Cardiac fibroblast (primary cell): ENCODE measurements at regions not wholly inside any gene's neighbourhood (a gene's known extent, or its start where the extent isn't known, plus 50 kb on each side); places are given as distances from the start of the nearest gene placed in this dataset.

Experiments
- DNase-seq, 2 donors: peaks; one replicate each; pipeline versions ENCODE4 v3.0.0 to v3.0.0-alpha.2; 2010; ENCODE audit warnings: low read depth in 2 of 2
- H3K4me3 ChIP-seq, 2 donors: replicated peaks in 1 of 2; 1 replicate in 1 of 2; 2 replicates in 1 of 2; pipeline ENCODE4 v1.5.1; 2011; ENCODE audit warnings: low read depth in 2 of 2, low read length in 2 of 2, mild to moderate bottlenecking in 2 of 2, moderate library complexity in 1 of 2
- CTCF ChIP-seq: IDR thresholded peaks from one replicate; pipeline ENCODE4 v1.5.1; 2011; ENCODE audit warnings: low read depth, mild to moderate bottlenecking, low read length, inconsistent platforms

GRCh38 chr11:131186629-131187101 is 183.8 kb upstream of the NTM start:
- H3K4me3 ChIP-seq = no peak overlapping the region
- no peak for TF ChIP-seq CTCF
- DNase-seq = no peak

GRCh38 chr11:131190446-131190845 is 180.0 kb upstream of the NTM start:
- TF ChIP-seq CTCF = no peak
- no peak overlapping the region for H3K4me3 ChIP-seq
- DNase-seq = no peak

- no peak for DNase-seq
- no peak overlapping the region for H3K4me3 ChIP-seq
- no peak for TF ChIP-seq CTCF
Measured at GRCh38 chr11:131191606-131192005, 178.8 kb upstream of the NTM start.

- H3K4me3 ChIP-seq = no peak overlapping the region
- TF ChIP-seq CTCF = no peak
- no peak for DNase-seq
Measured at GRCh38 chr11:131192628-131193027, 177.8 kb upstream of the NTM start.

GRCh38 chr11:131193031-131193501 is 177.3 kb upstream of the NTM start:
- TF ChIP-seq CTCF = no peak
- DNase-seq = no peak
- no peak overlapping the region for H3K4me3 ChIP-seq

- DNase-seq = no peak
- TF ChIP-seq CTCF = no peak
- no peak overlapping the region for H3K4me3 ChIP-seq
Measured at GRCh38 chr11:131194726-131195125, 175.7 kb upstream of the NTM start.
